ENCODE measurements at regions not wholly inside any gene's neighbourhood (a gene's known extent, or its start where the extent isn't known, plus 50 kb on each side); places are given as distances from the start of the nearest gene placed in this dataset.
"Not testable (repeated sequence)": the region's sequence is repeated elsewhere in the genome, so short reads cannot be mapped to it uniquely, and the experiment has no call there.

- no peak for DNase-seq (ENCODE audit: low read depth in 2 of 2, low spot score in 1 of 2)
These were observed 956.7 kb downstream of the GLUD2 start for GRCh38 chrX:122004127-122004526.

GRCh38 chrX:122026665-122027064, 979.3 kb downstream of the GLUD2 start:
- DNase-seq (ENCODE audit: low read depth in 2 of 2, low spot score in 1 of 2) = no peak

DNA sequence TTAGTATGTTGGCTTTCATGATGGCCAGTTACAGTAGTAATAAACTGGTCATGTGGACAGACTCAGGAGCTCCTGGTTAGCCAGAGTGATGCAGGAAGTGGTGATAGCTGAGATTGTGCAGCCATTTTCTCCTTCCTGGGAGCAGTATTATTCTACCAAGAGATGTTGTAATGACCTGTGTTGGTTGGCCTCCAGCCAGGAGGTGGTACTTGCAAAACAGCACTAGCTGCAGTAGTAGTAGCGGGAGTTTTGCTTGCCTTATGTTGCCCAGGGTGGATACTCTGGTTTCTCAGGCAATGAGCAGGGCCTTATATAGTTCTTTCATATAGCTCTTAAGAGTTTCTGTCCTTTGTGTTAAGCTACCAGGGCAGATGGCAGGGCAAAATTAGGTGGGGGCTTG, 998.8 kb downstream of the GLUD2 start:
- DNase-seq (ENCODE audit: low read depth in 2 of 2, low spot score in 1 of 2) = no peak

- no peak for DNase-seq (ENCODE audit: low read depth in 2 of 2, low spot score in 1 of 2)
These were observed 999.4 kb downstream of the GLUD2 start for GRCh38 chrX:122046815-122047214.

DNA sequence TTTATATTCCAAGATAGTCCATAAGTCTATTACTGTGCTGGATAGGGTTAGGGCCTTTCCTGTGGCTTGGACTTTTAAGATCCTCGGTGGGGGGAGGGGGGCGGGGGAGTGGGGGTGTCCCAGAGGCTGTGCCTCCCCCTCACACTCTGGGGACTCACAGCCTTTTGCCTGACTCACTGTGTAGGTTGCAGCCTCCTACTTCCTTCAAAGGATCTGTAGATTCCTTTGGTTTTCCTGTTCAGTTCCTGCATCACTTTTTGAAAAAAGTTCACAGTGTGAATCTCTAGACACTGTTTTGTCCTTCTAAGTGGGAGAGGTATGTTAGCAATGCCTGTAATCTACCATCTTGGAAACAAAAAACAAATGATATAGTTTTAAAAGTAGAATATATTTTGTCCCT, 999.9 kb downstream of the GLUD2 start:
- no peak for DNase-seq (ENCODE audit: low read depth in 2 of 2, low spot score in 1 of 2)

GRCh38 chrX:122055460-122055859, 1008.0 kb downstream of the GLUD2 start:
- no peak for DNase-seq (ENCODE audit: low read depth in 2 of 2, low spot score in 1 of 2)

- no peak for DNase-seq (ENCODE audit: low read depth in 2 of 2, low spot score in 1 of 2)
These were observed 1008.7 kb downstream of the GLUD2 start for GRCh38 chrX:122055979-122056715.

GRCh38 chrX:122076241-122076640, 1028.8 kb downstream of the GLUD2 start:
- no peak for DNase-seq (ENCODE audit: low read depth in 2 of 2, low spot score in 1 of 2)

DNA sequence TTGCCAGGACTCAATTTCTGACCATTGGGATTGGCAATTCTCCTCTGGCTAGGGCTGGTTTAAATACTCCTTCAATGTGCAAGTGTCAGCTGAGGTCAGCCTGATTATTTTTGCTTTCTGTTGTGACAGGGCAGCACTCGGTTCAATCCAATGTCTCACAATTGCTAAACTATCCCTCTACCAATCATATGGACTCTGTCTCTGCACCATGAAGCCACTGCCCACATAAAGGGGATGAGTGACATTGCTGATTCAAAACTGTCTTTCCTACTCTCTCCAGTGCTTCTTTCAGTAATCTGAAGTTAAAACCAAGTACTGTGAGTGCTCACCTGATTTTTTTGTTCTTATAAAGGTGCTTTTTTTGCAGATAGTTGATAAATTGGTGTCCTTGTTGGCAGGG, 1030.7 kb downstream of the GLUD2 start:
- no peak for DNase-seq (ENCODE audit: low read depth in 2 of 2, low spot score in 1 of 2)

DNA sequence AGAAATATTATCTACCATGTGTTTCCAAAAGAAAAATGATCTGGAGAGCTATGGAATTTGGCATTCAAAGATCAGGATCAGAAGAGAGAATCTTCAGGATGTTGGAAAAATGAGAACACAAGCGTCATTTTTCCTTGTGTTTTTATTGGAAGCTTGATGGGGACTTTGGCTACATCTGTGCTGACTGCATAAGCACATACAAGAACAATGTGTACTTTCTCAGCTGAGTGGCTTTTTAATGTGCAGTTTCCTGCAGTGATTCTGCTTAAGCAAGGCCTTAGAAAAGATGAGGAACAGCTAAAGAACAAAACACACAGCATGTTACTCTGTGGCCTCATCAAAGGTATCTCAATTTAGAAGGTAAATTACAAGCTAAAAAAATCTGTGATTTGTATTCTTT, 1039.9 kb downstream of the GLUD2 start:
- DNase-seq (ENCODE audit: low read depth in 2 of 2, low spot score in 1 of 2) = no peak

DNA sequence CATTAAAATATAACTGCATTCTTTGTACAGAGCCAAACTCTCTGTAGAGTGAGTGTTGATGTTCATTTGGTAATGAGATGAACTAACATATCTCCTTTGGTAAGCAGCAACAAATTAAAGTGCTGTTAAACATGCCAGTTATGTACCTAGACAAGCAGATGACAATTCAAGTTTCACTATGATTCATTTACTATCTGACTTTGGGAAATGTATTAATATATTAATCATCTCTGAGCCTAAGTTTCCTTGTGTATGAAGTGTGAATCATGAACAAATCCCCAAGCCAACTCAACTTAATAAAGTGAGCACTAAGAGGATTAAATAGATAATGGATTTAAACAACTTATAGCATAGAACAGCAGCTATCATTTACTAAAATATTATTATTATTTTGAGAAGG, 1044.2 kb downstream of the GLUD2 start:
- DNase-seq (ENCODE audit: low read depth in 2 of 2, low spot score in 1 of 2) = no peak

- no peak for DNase-seq (ENCODE audit: low read depth in 2 of 2, low spot score in 1 of 2)
These were observed 1045.0 kb downstream of the GLUD2 start for GRCh38 chrX:122092360-122092759.

GRCh38 chrX:122092978-122093377, 1045.6 kb downstream of the GLUD2 start:
- DNase-seq (ENCODE audit: low read depth in 2 of 2, low spot score in 1 of 2) = no peak

- DNase-seq (ENCODE audit: low read depth in 2 of 2, low spot score in 1 of 2) = no peak
These were observed 1047.2 kb downstream of the GLUD2 start for GRCh38 chrX:122094611-122095010.

- no peak for DNase-seq (ENCODE audit: low read depth in 2 of 2, low spot score in 1 of 2)
These were observed 1066.0 kb downstream of the GLUD2 start for GRCh38 chrX:122113376-122113775.

- no peak for DNase-seq (ENCODE audit: low read depth in 2 of 2, low spot score in 1 of 2)
These were observed 1066.5 kb downstream of the GLUD2 start for GRCh38 chrX:122113896-122114295.

DNA sequence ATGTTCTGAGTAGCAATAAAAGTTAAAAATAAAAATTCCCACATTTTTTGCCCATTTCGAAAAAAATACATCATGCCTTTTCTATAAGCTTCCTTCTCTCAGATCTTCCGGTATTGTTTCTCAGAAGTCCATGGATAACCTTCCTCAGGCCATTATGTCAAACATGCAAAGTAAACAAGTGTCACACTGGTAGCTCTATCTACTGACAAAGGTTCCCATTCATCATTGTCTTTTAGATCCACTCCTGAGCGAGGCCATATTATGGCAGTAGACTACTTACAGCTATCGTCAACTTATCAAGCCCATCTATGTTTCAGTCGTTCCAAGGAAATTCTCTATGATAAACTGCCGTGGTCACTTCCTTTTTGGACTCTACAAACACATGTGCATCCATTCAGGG, 1068.2 kb downstream of the GLUD2 start:
- no peak for DNase-seq (ENCODE audit: low read depth in 2 of 2, low spot score in 1 of 2)

- DNase-seq (ENCODE audit: low read depth in 2 of 2, low spot score in 1 of 2) = no peak
These were observed 1064.7 kb upstream of the GRIA3 start for GRCh38 chrX:122119361-122119760.

GRCh38 chrX:122122274-122122673, 1061.8 kb upstream of the GRIA3 start:
- no peak for DNase-seq (ENCODE audit: low read depth in 2 of 2, low spot score in 1 of 2)

GRCh38 chrX:122133478-122133877, 1050.6 kb upstream of the GRIA3 start:
- no peak for DNase-seq (ENCODE audit: low read depth in 2 of 2, low spot score in 1 of 2)

DNA sequence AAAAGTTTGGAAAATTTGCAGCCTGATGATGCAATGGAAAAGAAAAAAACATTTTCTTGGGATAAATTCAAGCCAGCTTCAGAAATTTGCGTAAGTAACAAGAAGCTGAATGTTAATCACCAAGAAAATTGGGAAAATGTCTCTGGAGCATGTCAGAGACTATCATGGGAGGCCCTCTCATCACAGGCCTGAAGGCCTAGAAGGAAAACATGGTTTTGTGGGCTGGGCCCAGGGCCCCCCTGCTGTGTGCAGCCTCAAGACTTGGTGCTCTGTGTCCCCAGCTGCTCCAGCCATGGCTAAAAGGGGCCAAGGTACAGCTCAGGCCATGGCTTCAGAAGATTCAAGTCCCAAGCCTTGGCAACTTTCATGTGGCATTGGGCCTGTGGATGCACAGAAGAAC, 1049.8 kb upstream of the GRIA3 start:
- no peak for DNase-seq (ENCODE audit: low read depth in 2 of 2, low spot score in 1 of 2)

DNA sequence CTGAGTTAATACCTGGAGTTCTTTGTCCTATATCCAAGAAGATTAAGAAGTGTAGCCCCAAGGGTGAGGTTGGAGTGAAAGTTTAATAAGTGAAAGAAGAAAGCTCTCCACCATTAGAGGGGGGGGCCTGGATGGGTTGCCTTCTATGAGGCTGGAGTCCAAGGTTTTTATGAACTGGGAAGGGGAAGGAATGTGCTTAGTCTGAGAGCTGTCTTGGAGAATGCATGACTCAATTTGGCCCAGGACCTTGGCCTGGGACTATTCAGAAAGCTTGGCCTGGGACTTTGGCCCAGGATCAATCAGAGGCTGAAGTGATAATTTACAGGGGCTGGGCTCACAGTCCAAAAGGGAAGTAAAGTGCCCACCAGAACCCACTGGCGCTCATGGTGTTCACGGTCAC, 1049.0 kb upstream of the GRIA3 start:
- no peak for DNase-seq (ENCODE audit: low read depth in 2 of 2, low spot score in 1 of 2)

- not testable (repeated sequence) for DNase-seq (ENCODE audit: low read depth in 2 of 2, low spot score in 1 of 2)
These were observed 1043.9 kb upstream of the GRIA3 start for GRCh38 chrX:122140219-122140618.
